HEK293 (cell line): ENCODE measurements at regions not wholly inside any gene's neighbourhood (a gene's known extent, or its start where the extent isn't known, plus 50 kb on each side); places are given as distances from the start of the nearest gene placed in this dataset.

Experiments used
- CTCF ChIA-PET: fragments of 350-600 bp; formaldehyde crosslinking; extraction: SDS; loops from one replicate; lab custom pipeline; 2021; ENCODE audit warnings: antibody characterized with exemption; lab: Yijun Ruan, JAX
- POLR2A ChIA-PET: fragments of 300-600 bp; formaldehyde crosslinking; extraction: SDS; loops from one replicate; lab custom pipeline; 2020; ENCODE audit warnings: antibody characterized with exemption, inconsistent platforms; lab: Yijun Ruan, JAX
- H3K27ac ChIP-seq: fragments of 200-500 bp; sonication (Bioruptor generic); 2 replicates; pipeline ENCODE4 v1.5.1; 2014; ENCODE audit warnings: low read depth, low read length, control low read depth, inconsistent platforms; ENCODE audit errors: extremely low read depth
- H3K36me3 ChIP-seq, 2 experiments: fragments of 200-500 bp in 1 of 2; sonication (Bioruptor generic) in 1 of 2; 1 replicate in 1 of 2; 2 replicates in 1 of 2; pipeline ENCODE4 v1.5.1; 2014 to 2017; ENCODE audit warnings: inconsistent platforms in 2 of 2, low read length in 2 of 2; ENCODE audit not compliant: control insufficient read depth in 2 of 2, insufficient read depth in 1 of 2
- H3K4me1 ChIP-seq: fragments of 200-500 bp; sonication (Bioruptor generic); 2 replicates; pipeline ENCODE4 v1.5.1; 2014; ENCODE audit warnings: mild to moderate bottlenecking, low read length, inconsistent platforms; ENCODE audit not compliant: control insufficient read depth, insufficient read depth
- H3K4me3 ChIP-seq: 2 replicates; pipeline ENCODE4 v1.5.1; 2011; ENCODE audit warnings: low read depth, mild to moderate bottlenecking, control low read depth, low read length, moderate library complexity
- H3K9me3 ChIP-seq: fragments of 200-500 bp; sonication (Bioruptor generic); 2 replicates; pipeline ENCODE4 v1.5.1; 2014; ENCODE audit warnings: low read depth, low read length, inconsistent platforms; ENCODE audit not compliant: control insufficient read depth, insufficient read depth
- BCL11B ChIP-seq: fragments of 450-650 bp; formaldehyde crosslinking; IDR thresholded peaks from 2 replicates; pipeline ENCODE4 v1.5.1; 2016; ENCODE audit warnings: low read depth, missing biosample characterization, missing genetic modification characterization
- REPIN1 ChIP-seq: fragments of 450-650 bp; formaldehyde crosslinking; IDR thresholded peaks from 2 replicates; pipeline ENCODE4 v1.5.1; 2017; ENCODE audit warnings: missing biosample characterization, missing genetic modification characterization, low read depth
- SP3 ChIP-seq: fragments of 450-650 bp; formaldehyde crosslinking; IDR thresholded peaks from 2 replicates; pipeline ENCODE4 v1.5.1; 2016; ENCODE audit warnings: missing biosample characterization, missing genetic modification characterization
- ZFP37 ChIP-seq: fragments of 450-650 bp; formaldehyde crosslinking; IDR thresholded peaks from 2 replicates; pipeline ENCODE4 v1.5.1; 2016; ENCODE audit warnings: missing biosample characterization, missing genetic modification characterization
- ZFP69B ChIP-seq: fragments of 450-650 bp; formaldehyde crosslinking; IDR thresholded peaks from 2 replicates; pipeline ENCODE4 v1.5.1; 2016; ENCODE audit warnings: missing biosample characterization, missing genetic modification characterization
- ZNF146 ChIP-seq: fragments of 450-650 bp; formaldehyde crosslinking; IDR thresholded peaks from 2 replicates; pipeline ENCODE4 v1.5.1; 2016; ENCODE audit warnings: missing biosample characterization, missing genetic modification characterization
- ZNF157 ChIP-seq: fragments of 450-650 bp; formaldehyde crosslinking; IDR thresholded peaks from 2 replicates; pipeline ENCODE4 v1.5.1; 2016; ENCODE audit warnings: missing biosample characterization, missing genetic modification characterization
- ZNF169 ChIP-seq: fragments of 450-650 bp; formaldehyde crosslinking; IDR thresholded peaks from 2 replicates; pipeline ENCODE4 v1.5.1; 2016; ENCODE audit warnings: missing biosample characterization, missing genetic modification characterization
- ZNF266 ChIP-seq: fragments of 450-650 bp; formaldehyde crosslinking; IDR thresholded peaks from 2 replicates; pipeline ENCODE4 v1.5.1; 2016; ENCODE audit warnings: missing biosample characterization, missing genetic modification characterization, low read depth
- ZNF37A ChIP-seq: fragments of 450-650 bp; IDR thresholded peaks from 2 replicates; pipeline ENCODE4 v1.5.1; 2018; ENCODE audit warnings: missing biosample characterization, missing genetic modification characterization
- ZNF501 ChIP-seq: fragments of 450-650 bp; formaldehyde crosslinking; IDR thresholded peaks from 2 replicates; pipeline ENCODE4 v1.5.1; 2016; ENCODE audit warnings: missing biosample characterization, missing genetic modification characterization
- ZNF677 ChIP-seq: fragments of 450-650 bp; IDR thresholded peaks from 2 replicates; pipeline ENCODE4 v1.5.0; 2018; ENCODE audit warnings: missing biosample characterization, mild to moderate bottlenecking, missing genetic modification characterization, moderate library complexity
- TF ChIP-seq, protein P1 (sequence below): fragments of 450-650 bp; formaldehyde crosslinking; IDR thresholded peaks from 2 replicates; pipeline ENCODE4 v1.5.1; 2016; ENCODE audit warnings: missing biosample characterization, missing genetic modification characterization
- TF ChIP-seq, protein P2 (sequence below): fragments of 450-650 bp; formaldehyde crosslinking; conservative IDR thresholded peaks from 2 replicates; pipeline ENCODE4 v1.5.1; 2016; ENCODE audit warnings: low read depth, missing biosample characterization, missing genetic modification characterization
- TF ChIP-seq, protein P3 (sequence below): fragments of 450-650 bp; formaldehyde crosslinking; IDR thresholded peaks from 2 replicates; pipeline ENCODE4 v1.5.1; 2017; ENCODE audit warnings: missing biosample characterization, missing genetic modification characterization
- TF ChIP-seq, protein P4 (sequence below): fragments of 450-650 bp; formaldehyde crosslinking; IDR thresholded peaks from 2 replicates; pipeline ENCODE4 v1.5.1; 2017; ENCODE audit warnings: missing biosample characterization, missing genetic modification characterization
- TF ChIP-seq, protein P5 (sequence below): fragments of 450-650 bp; IDR thresholded peaks from 2 replicates; pipeline ENCODE4 v1.5.1; 2018; ENCODE audit warnings: missing biosample characterization, mild to moderate bottlenecking, missing genetic modification characterization

DNA sequence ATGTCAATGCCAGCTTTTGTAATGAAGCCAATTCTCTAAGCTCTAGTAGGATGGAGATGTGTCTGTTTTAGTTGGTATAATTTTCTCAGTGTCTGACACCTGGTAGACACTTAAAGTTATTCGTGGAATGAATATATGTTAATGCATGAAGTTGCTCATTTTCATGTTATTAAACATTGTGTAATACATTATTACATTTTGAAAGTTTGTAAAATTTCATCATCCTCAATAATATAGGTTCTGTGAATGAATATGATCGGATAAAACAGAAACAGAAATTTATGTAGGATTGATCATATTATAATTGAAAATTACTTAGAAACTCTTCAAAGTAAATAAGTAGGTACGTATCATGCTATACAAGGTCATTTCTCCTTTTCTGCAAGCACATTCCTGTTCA, 625.3 kb downstream of the PLA2G4A start (continued):
- TF ChIP-seq, protein P1, sequence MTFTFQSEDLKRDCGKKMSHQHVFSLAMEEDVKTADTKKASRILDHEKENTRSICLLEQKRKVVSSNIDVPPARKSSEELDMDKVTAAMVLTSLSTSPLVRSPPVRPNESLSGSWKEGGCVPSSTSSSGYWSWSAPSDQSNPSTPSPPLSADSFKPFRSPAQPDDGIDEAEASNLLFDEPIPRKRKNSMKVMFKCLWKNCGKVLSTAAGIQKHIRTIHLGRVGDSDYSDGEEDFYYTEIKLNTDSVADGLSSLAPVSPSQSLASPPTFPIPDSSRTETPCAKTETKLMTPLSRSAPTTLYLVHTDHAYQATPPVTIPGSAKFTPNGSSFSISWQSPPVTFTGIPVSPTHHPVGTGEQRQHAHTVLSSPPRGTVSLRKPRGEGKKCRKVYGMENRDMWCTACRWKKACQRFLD (tag by site-specific recombination) = no peak
- TF ChIP-seq ZNF677 (tag by site-specific recombination) (no peak), ZNF169 (tag by site-specific recombination) (no peak), ZNF157 (no peak), ZNF146 (no peak), ZNF501 (tag by site-specific recombination) (no peak)
- TF ChIP-seq, protein P2, sequence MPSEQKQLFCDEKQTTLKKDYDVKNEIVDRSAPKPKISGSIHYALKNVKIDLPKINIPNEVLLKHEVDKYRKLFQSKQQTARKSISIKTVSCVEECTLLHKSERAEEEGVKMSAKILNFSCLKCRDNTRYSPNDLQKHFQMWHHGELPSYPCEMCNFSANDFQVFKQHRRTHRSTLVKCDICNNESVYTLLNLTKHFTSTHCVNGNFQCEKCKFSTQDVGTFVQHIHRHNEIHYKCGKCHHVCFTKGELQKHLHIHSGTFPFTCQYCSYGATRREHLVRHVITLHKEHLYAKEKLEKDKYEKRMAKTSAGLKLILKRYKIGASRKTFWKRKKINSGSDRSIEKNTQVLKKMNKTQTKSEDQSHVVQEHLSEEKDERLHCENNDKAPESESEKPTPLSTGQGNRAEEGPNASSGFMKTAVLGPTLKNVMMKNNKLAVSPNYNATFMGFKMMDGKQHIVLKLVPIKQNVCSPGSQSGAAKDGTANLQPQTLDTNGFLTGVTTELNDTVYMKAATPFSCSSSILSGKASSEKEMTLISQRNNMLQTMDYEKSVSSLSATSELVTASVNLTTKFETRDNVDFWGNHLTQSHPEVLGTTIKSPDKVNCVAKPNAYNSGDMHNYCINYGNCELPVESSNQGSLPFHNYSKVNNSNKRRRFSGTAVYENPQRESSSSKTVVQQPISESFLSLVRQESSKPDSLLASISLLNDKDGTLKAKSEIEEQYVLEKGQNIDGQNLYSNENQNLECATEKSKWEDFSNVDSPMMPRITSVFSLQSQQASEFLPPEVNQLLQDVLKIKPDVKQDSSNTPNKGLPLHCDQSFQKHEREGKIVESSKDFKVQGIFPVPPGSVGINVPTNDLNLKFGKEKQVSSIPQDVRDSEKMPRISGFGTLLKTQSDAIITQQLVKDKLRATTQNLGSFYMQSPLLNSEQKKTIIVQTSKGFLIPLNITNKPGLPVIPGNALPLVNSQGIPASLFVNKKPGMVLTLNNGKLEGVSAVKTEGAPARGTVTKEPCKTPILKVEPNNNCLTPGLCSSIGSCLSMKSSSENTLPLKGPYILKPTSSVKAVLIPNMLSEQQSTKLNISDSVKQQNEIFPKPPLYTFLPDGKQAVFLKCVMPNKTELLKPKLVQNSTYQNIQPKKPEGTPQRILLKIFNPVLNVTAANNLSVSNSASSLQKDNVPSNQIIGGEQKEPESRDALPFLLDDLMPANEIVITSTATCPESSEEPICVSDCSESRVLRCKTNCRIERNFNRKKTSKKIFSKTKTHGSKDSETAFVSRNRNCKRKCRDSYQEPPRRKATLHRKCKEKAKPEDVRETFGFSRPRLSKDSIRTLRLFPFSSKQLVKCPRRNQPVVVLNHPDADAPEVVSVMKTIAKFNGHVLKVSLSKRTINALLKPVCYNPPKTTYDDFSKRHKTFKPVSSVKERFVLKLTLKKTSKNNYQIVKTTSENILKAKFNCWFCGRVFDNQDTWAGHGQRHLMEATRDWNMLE (tag by site-specific recombination) = no peak
- TF ChIP-seq, protein P3, sequence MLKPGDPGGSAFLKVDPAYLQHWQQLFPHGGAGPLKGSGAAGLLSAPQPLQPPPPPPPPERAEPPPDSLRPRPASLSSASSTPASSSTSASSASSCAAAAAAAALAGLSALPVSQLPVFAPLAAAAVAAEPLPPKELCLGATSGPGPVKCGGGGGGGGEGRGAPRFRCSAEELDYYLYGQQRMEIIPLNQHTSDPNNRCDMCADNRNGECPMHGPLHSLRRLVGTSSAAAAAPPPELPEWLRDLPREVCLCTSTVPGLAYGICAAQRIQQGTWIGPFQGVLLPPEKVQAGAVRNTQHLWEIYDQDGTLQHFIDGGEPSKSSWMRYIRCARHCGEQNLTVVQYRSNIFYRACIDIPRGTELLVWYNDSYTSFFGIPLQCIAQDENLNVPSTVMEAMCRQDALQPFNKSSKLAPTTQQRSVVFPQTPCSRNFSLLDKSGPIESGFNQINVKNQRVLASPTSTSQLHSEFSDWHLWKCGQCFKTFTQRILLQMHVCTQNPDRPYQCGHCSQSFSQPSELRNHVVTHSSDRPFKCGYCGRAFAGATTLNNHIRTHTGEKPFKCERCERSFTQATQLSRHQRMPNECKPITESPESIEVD (tag by site-specific recombination) = no peak

DNA sequence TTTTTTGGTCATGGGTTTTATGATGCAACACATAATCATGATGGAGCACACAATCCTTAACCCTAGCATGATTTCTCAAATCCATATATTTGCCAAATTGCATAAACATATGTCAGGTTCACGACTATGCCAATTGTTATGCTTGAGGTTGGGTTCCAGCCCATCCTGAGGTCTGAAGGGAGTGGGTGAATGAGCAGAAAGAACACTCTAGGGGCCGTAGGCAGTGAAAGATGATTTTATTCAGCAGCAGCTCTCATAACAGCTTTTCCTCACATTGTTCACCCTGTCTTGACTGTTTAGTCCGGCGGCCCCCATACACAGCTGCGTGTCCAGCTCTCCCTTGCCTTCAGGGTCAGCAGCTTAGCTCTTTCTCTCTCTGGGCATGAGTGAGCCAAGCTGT, 627.7 kb downstream of the PLA2G4A start:
- Histone ChIP-seq H3K4me3 (no peak overlapping the region), H3K36me3 (no peaks in the 10 kb centered on the region), H3K27ac (no peak overlapping the region), H3K4me1 (no peaks in the 10 kb centered on the region), H3K9me3 (no peaks in the 10 kb centered on the region)
- POLR2A ChIA-PET = no interaction called here
- CTCF ChIA-PET = no interaction called here
- TF ChIP-seq ZNF266 (no peak), ZNF37A (tag by site-specific recombination) (no peak), SP3 (tag by site-specific recombination) (no peak), ZFP37 (tag by site-specific recombination) (no peak), ZFP69B (tag by site-specific recombination) (no peak), REPIN1 (no peak), BCL11B (no peak)
- TF ChIP-seq, protein P4, sequence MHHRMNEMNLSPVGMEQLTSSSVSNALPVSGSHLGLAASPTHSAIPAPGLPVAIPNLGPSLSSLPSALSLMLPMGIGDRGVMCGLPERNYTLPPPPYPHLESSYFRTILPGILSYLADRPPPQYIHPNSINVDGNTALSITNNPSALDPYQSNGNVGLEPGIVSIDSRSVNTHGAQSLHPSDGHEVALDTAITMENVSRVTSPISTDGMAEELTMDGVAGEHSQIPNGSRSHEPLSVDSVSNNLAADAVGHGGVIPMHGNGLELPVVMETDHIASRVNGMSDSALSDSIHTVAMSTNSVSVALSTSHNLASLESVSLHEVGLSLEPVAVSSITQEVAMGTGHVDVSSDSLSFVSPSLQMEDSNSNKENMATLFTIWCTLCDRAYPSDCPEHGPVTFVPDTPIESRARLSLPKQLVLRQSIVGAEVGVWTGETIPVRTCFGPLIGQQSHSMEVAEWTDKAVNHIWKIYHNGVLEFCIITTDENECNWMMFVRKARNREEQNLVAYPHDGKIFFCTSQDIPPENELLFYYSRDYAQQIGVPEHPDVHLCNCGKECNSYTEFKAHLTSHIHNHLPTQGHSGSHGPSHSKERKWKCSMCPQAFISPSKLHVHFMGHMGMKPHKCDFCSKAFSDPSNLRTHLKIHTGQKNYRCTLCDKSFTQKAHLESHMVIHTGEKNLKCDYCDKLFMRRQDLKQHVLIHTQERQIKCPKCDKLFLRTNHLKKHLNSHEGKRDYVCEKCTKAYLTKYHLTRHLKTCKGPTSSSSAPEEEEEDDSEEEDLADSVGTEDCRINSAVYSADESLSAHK (tag by site-specific recombination) = no peak
- TF ChIP-seq, protein P5, sequence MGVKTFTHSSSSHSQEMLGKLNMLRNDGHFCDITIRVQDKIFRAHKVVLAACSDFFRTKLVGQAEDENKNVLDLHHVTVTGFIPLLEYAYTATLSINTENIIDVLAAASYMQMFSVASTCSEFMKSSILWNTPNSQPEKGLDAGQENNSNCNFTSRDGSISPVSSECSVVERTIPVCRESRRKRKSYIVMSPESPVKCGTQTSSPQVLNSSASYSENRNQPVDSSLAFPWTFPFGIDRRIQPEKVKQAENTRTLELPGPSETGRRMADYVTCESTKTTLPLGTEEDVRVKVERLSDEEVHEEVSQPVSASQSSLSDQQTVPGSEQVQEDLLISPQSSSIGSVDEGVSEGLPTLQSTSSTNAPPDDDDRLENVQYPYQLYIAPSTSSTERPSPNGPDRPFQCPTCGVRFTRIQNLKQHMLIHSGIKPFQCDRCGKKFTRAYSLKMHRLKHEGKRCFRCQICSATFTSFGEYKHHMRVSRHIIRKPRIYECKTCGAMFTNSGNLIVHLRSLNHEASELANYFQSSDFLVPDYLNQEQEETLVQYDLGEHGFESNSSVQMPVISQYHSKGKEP (tag by site-specific recombination) = no peak
